GM18520 (cell line): ENCODE measurements at regions not wholly inside any gene's neighbourhood (a gene's known extent, or its start where the extent isn't known, plus 50 kb on each side); places are given as distances from the start of the nearest gene placed in this dataset.

ENCODE experiments used
- ATAC-seq: cut with Tn5 transposase; IDR thresholded peaks from one replicate; pipeline ENCODE4 v1.9.1; 2021; ENCODE audit not compliant: unreplicated experiment

DNA sequence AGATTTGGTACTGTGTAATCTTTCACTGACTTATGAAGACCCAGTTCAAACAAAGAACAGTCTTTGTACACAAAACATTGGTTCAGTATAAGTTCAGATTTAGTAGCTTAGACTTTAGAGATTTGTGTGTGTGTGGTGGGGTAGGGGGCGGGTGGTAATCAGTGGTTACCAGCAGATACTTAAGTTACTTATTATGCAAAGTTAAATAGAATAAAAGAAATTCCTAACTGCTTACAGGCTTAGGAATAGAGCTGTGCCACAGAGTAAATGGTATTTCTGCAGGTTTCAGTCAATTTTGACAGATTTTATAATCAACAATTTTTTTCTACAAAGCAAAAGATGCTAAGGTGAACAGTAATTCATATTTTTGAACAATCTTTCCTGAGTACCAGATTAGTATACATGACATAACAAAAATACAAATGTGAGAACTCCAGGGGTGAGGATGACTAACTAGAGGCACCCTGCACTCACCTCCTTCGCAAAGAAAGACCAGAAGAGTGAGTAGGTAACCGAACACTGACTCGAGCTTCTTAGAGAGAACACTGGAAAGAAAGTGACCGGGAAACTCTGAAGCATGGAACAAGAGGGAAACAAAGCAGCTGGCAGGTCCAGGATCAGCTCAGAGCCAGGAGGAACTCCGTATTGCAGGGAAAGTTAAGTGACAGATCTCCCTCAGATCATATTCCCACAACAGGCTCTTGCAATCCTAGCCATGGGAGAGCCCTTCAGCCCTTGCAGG is 560.6 kb downstream of the COL12A1 start:
- no peak for ATAC-seq

DNA sequence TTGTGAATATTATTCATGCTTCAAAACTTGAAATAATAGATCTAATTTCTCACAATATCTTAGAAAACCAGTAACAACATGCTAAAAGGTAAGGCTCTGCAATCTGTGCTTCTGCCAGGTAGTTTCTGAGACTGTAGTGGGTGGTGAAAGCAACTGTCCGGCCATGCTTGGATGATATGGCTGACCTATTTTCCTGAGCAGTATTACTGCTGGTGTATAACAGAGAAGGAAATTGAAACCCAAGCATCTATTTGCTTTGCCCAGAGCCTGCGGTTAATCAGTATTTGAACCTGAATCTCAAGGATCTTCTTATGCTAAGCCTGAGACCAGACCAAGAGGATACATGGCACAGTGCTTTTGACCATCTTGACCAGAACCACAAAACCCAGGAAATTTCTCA is 563.8 kb downstream of the COL12A1 start:
- no peak for ATAC-seq

DNA sequence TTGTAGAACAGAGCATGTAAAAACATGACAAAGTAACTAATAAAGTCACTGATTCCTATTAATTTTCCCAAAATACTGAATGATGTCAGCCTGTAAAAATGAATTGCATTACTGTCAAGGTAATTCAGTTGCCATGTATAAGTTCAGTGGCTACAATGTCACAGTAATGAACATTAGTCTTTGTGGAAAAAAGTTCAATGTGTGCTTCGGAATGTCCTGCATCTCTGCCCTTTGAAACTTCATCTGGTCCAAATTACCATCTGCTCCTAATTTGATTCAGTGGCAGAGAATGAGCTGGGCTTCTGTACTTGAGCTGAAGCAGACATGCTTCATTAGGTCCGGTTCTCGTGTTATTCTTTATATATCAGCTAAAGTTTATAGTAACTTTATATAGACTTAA is 567.4 kb downstream of the COL12A1 start:
- no peak for ATAC-seq

DNA sequence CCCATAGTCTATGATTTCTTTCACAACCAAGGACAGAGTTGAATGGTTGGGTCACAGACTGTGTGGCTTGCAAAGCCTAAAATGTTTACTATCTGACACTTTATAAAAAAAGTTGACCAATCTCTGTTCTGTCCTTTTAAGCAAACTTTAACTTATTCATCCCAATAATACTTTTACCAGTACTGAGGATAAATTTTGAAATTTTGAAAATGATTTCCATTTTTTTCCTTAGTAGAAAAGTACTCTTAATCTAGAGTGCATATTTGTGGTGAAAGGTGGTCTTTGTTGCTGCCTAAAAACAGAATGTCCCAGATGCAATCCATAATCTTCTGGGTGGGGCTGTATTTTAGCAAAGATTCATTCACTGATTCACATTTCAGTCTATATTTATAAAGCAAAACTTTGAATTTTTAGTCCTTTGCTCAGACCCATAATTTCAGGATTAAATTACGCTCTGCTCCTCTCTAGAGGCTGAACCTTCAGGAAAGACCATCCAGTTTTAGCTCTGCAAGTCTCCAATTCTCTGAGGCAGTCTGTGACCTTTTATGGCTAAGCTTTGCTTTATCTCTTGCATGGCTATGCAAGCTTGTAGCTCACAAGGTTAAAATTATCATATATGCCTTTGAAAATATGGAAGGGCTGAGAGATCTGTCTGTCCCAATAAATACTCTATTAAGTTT is 573.5 kb downstream of the COL12A1 start:
- no peak for ATAC-seq

DNA sequence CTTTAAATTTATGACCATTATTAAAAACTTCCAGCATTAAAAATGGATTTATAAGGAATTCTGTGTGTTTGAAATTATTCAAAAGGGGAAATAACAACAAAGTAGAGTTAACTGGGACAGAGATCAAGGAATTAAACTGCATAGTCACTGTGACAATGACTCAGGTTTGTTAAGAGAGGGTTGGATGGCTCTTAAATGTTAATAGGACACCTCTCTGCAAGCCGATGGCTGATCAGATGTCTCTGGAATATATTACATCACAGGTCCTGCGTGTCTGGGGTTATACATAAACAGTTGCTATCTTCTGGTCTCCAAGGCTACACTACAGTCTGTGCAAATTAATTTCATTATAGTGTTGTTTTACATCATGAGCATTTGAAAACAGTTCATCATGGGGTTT is 574.3 kb downstream of the COL12A1 start:
- no peak for ATAC-seq

DNA sequence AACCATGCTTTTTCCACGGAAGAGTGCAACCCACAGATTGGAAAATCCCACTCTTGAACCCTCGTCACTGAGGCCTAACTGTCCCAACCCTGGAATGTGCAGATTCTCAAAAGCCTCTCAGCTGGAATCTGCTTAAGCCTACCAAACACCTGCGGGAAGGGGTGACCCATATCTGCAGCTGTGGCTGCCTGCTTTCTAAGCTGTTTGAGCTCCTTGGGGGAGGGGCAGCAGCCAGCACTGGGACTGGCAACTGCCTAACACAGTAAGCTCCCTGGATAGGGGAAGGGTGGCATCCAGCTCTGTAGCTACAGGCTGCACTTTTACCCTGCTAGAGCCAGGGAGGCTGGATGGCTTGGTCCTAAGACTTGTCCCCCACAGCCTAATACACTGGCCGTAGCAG is 579.6 kb downstream of the COL12A1 start:
- no peak for ATAC-seq

DNA sequence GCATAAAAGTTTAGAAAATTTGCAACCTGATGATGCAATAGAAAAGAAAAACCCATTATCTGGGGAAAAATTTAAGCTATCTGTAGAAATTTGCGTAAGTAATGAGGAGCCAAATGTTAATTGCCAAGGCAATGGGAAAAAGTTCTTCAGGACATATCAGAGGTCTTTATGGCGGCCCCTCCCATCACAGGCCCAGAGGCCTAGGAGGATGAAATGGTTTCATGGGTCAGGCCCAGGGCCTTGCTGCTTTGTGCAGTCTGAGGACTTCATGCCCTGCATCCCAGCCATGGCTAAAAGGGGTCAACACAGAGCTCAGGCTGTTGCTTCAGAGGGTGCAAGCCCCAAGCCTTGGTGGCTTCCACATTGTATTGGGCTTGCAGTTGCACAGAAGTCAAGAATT is 582.8 kb downstream of the COL12A1 start:
- ATAC-seq: no peak

DNA sequence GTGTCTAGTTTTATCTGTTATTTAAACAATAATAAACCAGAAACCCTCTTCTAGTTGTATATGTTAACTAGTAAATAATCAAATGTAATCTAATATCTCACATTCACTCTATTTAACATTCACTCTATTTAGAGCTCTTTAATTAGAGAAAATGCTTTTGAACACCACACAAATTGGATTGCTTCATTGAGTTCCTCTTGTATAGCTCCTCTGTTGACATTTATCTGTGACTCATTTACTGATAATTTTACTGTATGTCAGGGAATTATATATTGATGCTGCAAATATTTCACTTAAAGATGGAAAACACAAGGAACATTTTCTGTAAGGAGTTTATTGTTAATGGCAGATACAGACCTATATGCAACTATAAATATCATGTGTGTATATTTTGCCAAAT is 594.6 kb downstream of the COL12A1 start:
- ATAC-seq: no peak

DNA sequence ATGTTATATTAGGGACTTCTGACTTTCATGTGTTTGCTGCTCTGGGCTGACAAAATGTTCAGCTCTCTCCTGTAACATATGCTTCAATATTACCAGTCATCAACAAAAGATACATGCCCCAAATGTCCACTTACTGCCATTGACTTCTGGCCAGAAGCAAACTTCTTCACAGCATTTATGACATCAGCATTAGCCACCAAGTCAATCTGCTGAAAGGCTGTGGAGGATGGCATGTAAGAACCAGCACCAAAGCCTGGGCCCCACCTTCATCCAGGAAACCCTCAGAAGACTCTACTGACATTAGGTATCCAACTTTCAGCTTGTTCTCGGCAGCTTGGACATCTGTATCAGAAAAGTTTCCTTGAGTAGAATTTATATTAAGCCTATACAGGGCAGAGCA is 595.5 kb downstream of the COL12A1 start:
- no peak for ATAC-seq

DNA sequence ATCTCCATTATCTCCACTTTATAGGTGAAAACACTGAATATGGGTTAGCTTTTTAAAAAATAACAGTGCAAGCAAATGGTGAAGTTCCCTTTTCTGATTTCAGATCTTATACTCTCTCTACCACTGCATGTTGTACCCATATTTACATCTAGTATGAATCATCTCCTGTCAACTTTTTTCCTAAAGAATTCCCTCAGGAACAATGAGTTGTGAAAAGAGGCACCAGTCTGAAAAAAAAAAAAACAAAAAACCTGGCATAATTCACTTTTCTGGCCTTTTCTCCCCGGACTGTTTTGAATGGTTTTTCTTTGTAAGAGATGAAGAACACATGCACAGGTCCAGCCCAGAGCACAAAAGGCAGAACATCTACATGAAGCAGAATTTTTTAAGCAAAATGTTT is 596.0 kb downstream of the COL12A1 start:
- no peak for ATAC-seq

DNA sequence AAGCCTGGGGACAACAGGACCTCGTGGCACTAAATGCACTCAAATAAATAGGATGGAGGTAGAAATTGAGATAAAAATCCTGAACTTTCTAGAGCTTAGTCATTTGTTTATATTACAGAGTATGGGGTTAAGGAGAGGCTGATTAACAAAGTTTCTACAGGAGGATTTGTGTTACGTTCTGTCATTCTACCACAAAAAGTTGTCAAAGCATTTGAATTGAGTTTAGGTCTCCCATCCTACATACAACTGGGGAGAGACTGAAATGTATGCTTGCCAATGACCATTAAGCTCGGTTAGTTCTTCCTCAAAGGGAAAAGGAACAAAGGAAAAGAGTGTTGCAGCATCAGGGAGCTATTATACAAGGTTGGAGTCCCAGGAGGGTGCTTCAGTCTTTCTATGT is 597.9 kb downstream of the COL12A1 start:
- ATAC-seq: no peak

DNA sequence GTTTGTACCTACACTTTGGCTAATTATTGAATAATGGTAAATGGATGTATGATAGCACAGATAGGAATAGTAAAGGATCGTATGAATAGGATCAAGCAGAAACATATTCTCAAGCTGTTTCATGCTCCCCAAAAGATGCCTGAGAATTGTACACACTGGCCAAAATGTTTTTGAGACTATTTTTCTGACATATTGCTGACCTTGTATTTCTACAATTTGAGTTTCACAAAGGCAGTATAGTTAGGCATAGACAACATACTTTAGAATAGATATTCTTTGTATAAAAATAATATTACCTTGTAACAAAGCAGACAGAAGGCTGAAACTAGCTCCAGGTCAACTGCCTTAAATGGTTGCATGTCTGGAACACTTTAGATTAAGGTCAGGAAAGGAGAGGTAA is 598.4 kb downstream of the COL12A1 start:
- no peak for ATAC-seq

DNA sequence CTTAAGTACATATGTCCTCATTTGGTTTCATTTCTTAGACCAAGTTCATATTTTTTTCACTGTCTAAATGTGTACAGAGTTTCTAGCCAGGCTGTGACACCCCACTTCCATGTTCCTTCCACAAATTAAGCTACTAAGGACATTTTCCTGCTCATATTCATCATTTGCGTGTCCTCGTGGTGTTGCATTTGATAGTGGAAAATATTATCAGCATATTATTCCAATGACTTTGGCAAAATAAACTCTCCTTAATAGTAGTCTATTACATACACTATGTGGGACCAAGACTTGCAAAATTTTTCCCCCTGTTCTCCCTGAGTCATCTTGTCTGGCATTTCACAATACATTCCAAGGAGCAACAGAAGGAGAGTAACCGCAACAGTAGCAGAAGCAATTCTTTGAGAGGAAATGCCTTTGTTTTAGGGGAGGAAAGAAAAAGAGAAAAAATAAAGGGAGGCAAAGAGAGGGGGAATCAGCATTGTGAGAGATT is 599.2 kb downstream of the COL12A1 start:
- ATAC-seq: no peak

DNA sequence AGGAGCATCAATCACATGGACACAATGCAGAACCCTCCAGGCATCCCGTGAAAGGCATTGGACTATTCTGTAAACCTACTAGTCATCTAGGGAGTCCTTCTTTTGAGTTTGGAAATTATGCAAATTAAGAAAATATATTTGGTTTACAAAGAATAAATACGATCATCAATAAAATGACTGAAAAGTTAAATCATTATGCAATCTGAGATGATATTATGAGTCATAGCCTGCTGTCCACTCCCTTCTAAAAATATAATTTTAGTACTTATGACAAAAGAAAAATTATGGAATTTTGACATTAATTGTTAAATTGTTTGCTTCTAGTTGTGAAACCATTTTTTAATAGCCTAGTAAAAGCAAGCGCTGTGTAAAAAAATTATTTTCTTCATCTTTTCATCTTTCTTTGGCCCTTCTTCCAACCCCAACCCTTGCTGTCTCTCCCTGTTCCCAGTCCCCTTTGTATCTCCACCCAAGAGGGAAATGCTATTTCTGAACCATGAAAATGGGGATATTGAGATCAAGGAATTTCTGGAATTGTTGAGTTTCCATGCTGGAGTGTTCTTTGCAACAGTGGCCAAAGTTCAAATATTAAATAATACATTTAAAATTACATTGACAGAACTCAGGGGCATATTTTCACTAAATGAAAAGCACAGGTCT is 599.8 kb downstream of the COL12A1 start:
- no peak for ATAC-seq

DNA sequence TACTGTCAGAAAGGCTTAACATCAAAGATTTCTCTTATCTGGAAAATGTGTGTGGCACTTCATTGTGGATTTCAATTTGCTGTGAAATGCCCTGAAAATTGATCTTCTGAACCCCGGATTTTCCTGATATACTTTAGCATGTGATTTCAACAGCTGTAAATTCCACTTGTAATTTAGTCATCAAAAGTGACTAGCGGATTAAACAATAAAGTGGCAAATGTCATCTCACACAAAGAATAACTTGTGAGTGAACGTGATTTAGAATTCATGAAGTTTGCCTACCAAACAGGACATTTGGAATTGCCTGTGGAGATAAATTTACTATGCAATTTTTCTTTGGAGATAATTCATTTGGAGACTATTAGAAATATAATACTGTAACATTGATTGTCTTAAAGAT is 601.6 kb downstream of the COL12A1 start:
- no peak for ATAC-seq

DNA sequence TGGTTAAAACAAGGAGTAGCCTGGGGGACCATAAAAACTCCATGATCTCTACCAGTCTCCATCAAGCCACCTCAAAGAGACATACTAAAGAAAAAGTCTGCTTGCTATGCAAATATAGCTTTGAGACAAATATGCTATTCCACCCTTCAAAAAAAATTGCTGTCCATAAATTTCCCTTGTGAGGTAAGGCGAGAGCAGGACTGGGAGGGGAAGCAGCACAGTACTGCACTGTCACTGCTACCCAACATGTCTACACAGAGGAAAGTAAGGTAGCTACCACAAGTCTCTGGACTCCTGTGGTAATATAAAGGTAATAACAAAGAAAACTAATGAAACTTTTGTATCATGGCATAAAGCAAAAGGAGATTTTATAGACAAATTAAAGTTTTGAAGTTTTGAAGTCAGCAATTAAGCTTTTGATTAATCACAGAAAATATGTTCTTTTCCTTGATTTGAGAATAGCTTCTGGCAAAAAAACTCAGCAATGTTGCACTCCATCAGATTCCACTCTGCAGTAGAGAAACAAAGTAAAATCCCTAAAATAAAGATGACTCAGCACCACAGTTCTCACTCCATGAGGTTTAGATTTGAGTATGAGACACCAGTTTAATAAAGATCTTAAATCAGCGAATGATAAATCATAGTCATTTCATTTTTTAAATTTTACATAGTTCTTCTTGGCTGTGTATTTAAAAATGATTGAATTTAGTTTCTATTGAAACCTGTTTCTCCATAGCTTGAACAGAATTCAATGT is 602.4 kb downstream of the COL12A1 start:
- no peak for ATAC-seq

DNA sequence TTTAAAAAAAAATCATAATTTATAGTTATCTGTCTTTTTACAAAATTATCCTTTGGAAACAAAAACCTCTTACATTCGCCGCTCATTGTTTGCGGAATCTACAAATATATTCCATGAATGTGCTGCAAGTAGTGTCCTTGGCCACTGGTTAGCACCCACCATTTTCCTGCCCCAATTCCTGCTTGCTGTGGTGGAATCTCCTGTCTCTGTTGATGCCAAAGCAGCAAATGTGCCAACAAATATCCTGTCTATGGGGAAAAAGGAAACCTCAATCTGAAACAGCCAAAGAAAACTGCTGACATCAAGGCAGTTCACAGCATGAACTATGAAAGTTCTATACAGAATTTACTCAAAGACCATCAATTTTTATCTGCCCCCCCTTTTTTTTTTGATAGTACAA is 603.6 kb downstream of the COL12A1 start:
- no peak for ATAC-seq

DNA sequence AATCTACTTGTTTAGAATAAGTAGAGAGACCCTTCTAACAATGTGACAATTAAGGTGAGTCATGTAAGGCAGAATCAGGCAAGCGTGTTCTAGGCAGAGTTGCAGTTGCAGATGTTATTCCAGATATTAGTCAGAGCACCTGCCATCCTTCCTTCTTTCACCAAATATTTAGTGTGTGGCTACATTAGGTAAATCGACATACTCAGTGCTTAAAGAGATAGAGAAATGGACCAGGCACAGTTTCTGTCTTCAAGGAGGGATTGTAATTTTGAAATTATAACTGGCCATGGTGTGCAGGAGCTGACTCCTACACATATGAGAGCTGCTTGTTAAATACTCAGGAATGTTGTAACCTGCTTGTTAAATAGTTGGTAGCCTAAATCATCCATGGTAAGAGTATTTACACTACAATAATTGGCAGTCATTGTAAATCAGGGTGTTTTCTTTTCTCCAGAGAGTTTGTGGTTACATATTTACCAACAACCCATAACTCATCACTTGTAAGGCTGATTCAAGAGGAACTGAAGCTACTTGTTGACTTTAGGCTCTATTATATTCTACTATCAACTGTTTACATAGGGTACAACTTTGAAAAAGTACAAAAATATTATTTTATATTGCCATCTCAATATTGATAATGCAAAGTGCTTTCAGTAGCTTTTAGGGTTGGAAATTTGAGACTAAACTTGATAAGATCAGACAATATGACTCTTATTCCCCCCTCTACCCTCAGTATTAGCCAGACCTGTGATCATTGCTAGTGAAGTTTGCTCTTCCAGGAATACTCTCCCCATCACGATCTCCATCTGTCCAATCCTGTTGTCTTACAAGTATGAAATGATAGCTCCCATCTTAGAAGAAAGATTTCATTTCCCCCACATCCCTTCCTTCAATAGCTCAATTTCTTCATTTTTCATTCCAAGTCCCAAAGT is 607.1 kb downstream of the COL12A1 start:
- ATAC-seq: peak; percentile 93

DNA sequence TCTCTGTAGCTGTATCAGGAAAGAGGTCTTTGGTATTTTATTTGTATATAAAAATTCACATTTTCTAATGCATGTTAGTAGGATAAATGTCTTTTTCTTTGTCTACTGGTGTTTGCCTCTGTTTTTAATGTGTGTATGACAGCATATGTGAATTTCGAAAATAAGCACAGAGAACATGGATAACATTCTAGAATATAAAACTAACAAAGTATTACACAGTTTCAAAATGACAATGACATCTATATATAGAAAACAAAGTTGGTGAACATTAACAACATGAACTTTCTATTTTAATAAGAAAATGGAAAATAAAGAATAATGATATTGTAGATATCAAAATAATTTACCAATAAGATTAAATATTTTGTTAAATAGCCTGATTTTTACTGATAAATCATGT is 608.0 kb downstream of the COL12A1 start:
- peak; percentile 15 for ATAC-seq

DNA sequence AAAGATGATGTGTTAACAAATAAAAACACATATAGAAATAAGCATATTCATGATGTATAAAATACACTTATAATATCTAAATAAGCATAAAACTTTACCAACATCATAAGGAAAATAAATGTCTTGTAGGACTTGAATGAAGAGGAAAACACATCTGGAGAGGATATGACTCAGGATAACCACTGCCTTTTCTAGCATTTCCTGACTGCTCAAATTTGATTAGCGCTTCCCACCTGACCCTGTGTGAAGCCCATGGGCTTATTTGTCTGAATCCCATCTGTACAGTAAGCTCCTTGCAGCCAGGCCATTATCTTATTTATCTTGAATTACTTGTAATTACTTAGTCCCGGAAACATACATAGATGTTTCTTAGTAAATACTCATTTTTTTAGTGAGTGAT is 608.6 kb downstream of the COL12A1 start:
- no peak for ATAC-seq
